Suprapubic skin (tissue), 4 donors: ENCODE measurements at regions not wholly inside any gene's neighbourhood (a gene's known extent, or its start where the extent isn't known, plus 50 kb on each side); places are given as distances from the start of the nearest gene placed in this dataset.

Experiments used
- POLR2A ChIP-seq, 2 donors: fragments of 450-650 bp; IDR thresholded peaks; one replicate each; pipeline ENCODE4 v1.6.1; 2017; ENCODE audit warnings: antibody characterized with exemption in 2 of 2, mild to moderate bottlenecking in 2 of 2, moderate library complexity in 2 of 2
- POLR2AphosphoS5 ChIP-seq, 3 donors: sonication (generic); formaldehyde crosslinking; IDR thresholded peaks; one replicate each; pipeline ENCODE4 v1.6.1; 2017; ENCODE audit warnings: antibody characterized with exemption in 3 of 3
- TF ChIP-seq, protein P1 (sequence below), 2 donors: fragments of 200-600 bp in 1 of 2; fragments of 450-650 bp in 1 of 2; sonication (generic) in 1 of 2; IDR thresholded peaks; one replicate each; pipeline ENCODE4 v1.5.1; 2016 to 2019; ENCODE audit warnings: antibody characterized with exemption in 2 of 2, mild to moderate bottlenecking in 1 of 2, moderate library complexity in 1 of 2

GRCh38 chr21:14836950-14837349 lies 227.8 kb downstream of the NRIP1 start:
- TF ChIP-seq, protein P1, sequence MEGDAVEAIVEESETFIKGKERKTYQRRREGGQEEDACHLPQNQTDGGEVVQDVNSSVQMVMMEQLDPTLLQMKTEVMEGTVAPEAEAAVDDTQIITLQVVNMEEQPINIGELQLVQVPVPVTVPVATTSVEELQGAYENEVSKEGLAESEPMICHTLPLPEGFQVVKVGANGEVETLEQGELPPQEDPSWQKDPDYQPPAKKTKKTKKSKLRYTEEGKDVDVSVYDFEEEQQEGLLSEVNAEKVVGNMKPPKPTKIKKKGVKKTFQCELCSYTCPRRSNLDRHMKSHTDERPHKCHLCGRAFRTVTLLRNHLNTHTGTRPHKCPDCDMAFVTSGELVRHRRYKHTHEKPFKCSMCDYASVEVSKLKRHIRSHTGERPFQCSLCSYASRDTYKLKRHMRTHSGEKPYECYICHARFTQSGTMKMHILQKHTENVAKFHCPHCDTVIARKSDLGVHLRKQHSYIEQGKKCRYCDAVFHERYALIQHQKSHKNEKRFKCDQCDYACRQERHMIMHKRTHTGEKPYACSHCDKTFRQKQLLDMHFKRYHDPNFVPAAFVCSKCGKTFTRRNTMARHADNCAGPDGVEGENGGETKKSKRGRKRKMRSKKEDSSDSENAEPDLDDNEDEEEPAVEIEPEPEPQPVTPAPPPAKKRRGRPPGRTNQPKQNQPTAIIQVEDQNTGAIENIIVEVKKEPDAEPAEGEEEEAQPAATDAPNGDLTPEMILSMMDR (IDR thresholded peaks at IDR 0.05), result no peak
- TF ChIP-seq POLR2A (IDR thresholded peaks at IDR 0.05), result no peak
- no peak for TF ChIP-seq POLR2AphosphoS5 (IDR thresholded peaks at IDR 0.05)
